CD14-positive monocyte (primary cell): ENCODE measurements at regions not wholly inside any gene's neighbourhood (a gene's known extent, or its start where the extent isn't known, plus 50 kb on each side); places are given as distances from the start of the nearest gene placed in this dataset.

Experiments used
- DNase-seq, 3 donors: peaks; one replicate each; pipeline ENCODE4 v3.0.0-alpha.2; 2011 to 2022
- H2AFZ ChIP-seq: 2 replicates; pipeline ENCODE4 v1.6.0; 2012; ENCODE audit warnings: mild to moderate bottlenecking, low read depth, low read length, inconsistent platforms; ENCODE audit not compliant: insufficient read depth, poor library complexity, severe bottlenecking
- H3K27ac ChIP-seq, 2 donors: 1 replicate in 1 of 2; 2 replicates in 1 of 2; pipeline ENCODE4 v1.5.1; 2012 to 2013; ENCODE audit warnings: low read length in 2 of 2, control low read depth in 1 of 2, inconsistent platforms in 1 of 2, low read depth in 1 of 2, mild to moderate bottlenecking in 1 of 2
- H3K27me3 ChIP-seq, 2 donors: one replicate each; pipeline versions ENCODE4 v1.6.0 to v1.6.1; 2011 to 2013; ENCODE audit warnings: low read length in 2 of 2; ENCODE audit not compliant: control insufficient read depth in 2 of 2, insufficient read depth in 2 of 2
- H3K36me3 ChIP-seq, 2 donors: replicated peaks in 1 of 2; 1 replicate in 1 of 2; 2 replicates in 1 of 2; pipeline versions ENCODE4 v1.5.1 to v1.6.1; 2012 to 2013; ENCODE audit warnings: low read length in 2 of 2, control low read depth in 1 of 2, inconsistent platforms in 1 of 2, mild to moderate bottlenecking in 1 of 2; ENCODE audit not compliant: insufficient read depth in 2 of 2, control insufficient read depth in 1 of 2
- H3K4me1 ChIP-seq, 2 donors: 1 replicate in 1 of 2; 2 replicates in 1 of 2; pipeline versions ENCODE4 v1.5.1 to v1.6.1; 2012 to 2013; ENCODE audit warnings: low read length in 2 of 2, control low read depth in 1 of 2, inconsistent platforms in 1 of 2, mild to moderate bottlenecking in 1 of 2, moderate library complexity in 1 of 2; ENCODE audit not compliant: insufficient read depth in 2 of 2, control insufficient read depth in 1 of 2
- H3K4me2 ChIP-seq: replicated peaks from 2 replicates; pipeline ENCODE3; 2012; ENCODE audit warnings: low read length, moderate library complexity, mild to moderate bottlenecking; ENCODE audit not compliant: poor library complexity, severe bottlenecking; ENCODE audit errors: extremely low read depth
- H3K4me3 ChIP-seq, 3 experiments: fragments of 200-600 bp in 1 of 3; sonication (generic) in 1 of 3; replicated peaks in 1 of 3; 1 replicate in 2 of 3; 2 replicates in 1 of 3; pipeline ENCODE4 v1.5.1; 2011 to 2013; ENCODE audit warnings: low read length in 3 of 3, mild to moderate bottlenecking in 3 of 3, control low read depth in 2 of 3, low read depth in 2 of 3, inconsistent platforms in 1 of 3, moderate library complexity in 1 of 3
- H3K79me2 ChIP-seq: 2 replicates; pipeline ENCODE4 v1.6.0; 2012; ENCODE audit warnings: mild to moderate bottlenecking, control low read depth, inconsistent platforms, low read length, moderate library complexity; ENCODE audit not compliant: insufficient read depth
- H3K9ac ChIP-seq: 2 replicates; pipeline ENCODE4 v1.6.0; 2017; ENCODE audit warnings: low read length, mild to moderate bottlenecking; ENCODE audit not compliant: insufficient read depth, poor library complexity, severe bottlenecking
- H3K9me3 ChIP-seq, 2 donors: replicated peaks in 1 of 2; 1 replicate in 1 of 2; 2 replicates in 1 of 2; pipeline versions ENCODE4 v1.5.1 to v1.6.1; 2012 to 2013; ENCODE audit warnings: low read length in 2 of 2, control low read depth in 1 of 2; ENCODE audit not compliant: control insufficient read depth in 1 of 2, insufficient read depth in 1 of 2
- H4K20me1 ChIP-seq: 2 replicates; pipeline ENCODE4 v1.6.0; 2012; ENCODE audit warnings: mild to moderate bottlenecking, low read length, control low read depth, moderate library complexity; ENCODE audit not compliant: insufficient read depth
- H3K27ac Mint-ChIP-seq, 7 donors: one replicate each; pipeline ENCODE4 v1.8.0; 2020; ENCODE audit warnings: mild to moderate bottlenecking in 7 of 7, mixed read lengths in 7 of 7, moderate library complexity in 6 of 7, inconsistent platforms in 2 of 7
- H3K27me3 Mint-ChIP-seq, 3 donors: one replicate each; pipeline ENCODE4 v1.8.0; 2021 to 2022; ENCODE audit warnings: low read depth in 3 of 3, mild to moderate bottlenecking in 3 of 3, mixed read lengths in 3 of 3, moderate library complexity in 3 of 3, inconsistent platforms in 1 of 3
- H3K36me3 Mint-ChIP-seq, 2 donors: one replicate each; pipeline ENCODE4 v1.8.0; 2020; ENCODE audit warnings: mixed read lengths in 2 of 2, inconsistent platforms in 1 of 2, mild to moderate bottlenecking in 1 of 2
- H3K4me1 Mint-ChIP-seq: one replicate; pipeline ENCODE4 v1.8.0; 2020; ENCODE audit warnings: mild to moderate bottlenecking, mixed read lengths
- H3K4me3 Mint-ChIP-seq, 2 donors: one replicate each; pipeline ENCODE4 v1.8.0; 2020; ENCODE audit warnings: mild to moderate bottlenecking in 2 of 2, mixed read lengths in 2 of 2, moderate library complexity in 1 of 2
- H3K9me3 Mint-ChIP-seq, 7 donors: one replicate each; pipeline ENCODE4 v1.8.0; 2020 to 2022; ENCODE audit warnings: mixed read lengths in 7 of 7, mild to moderate bottlenecking in 6 of 7, moderate library complexity in 6 of 7, inconsistent platforms in 2 of 7
- WGBS: methylation state at CpG from one replicate; pipeline ENCODE4 v1.1.5; 2013; ENCODE audit warnings: missing lambda C conversion rate; ENCODE audit not compliant: insufficient coverage; 5-methylcytosine and 5-hydroxymethylcytosine counted together
- intact Hi-C, 2 donors: fragments of 100-400 bp; cut with micrococcal nuclease; formaldehyde crosslinking; loops; one replicate each; pipeline versions ENCODE4 v1.15.0 to v1.15.1; 2023
- TF ChIP-seq, protein P1 (sequence below): fragments of 200-600 bp; IDR thresholded peaks from one replicate; pipeline ENCODE4 v1.8.0; 2022; ENCODE audit warnings: antibody characterized with exemption, mild to moderate bottlenecking

DNA sequence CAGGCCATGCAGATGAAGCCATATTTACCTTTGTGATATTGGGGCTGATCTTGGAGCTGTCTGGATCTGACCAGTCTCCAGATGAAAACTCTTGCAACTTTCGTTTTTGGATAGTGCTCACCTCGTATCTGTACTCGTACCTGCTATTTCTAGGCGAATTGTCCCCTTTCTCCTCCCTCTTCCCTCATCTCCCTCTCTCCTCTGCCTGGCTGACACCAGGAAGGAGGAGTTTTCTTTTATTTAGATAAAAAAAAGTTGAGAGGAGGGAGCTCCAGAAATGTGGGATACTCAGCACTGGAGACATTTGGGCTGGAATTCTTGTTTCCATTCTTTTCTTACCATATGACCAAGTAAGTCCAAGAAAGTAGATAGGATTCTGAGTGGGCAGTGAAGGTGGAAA, 54.6 kb upstream of the ABL1 start:
- no peak overlapping the region for H3K4me2 ChIP-seq
- no peak overlapping the region for H3K9ac ChIP-seq
- H3K27me3 ChIP-seq: no peaks in the 10 kb centered on the region
- no peak overlapping the region for H2AFZ ChIP-seq
- H3K4me3 ChIP-seq: no peak overlapping the region
- H3K27ac ChIP-seq: no peak overlapping the region
- no peak overlapping the region for H3K4me3 Mint-ChIP-seq
- H3K36me3 ChIP-seq: no peaks in the 10 kb centered on the region
- WGBS: no CpG with 5 or more reads among the region's 4 CpGs
- H3K9me3 Mint-ChIP-seq: peaks cover 7 to 15% (median 10%) of the 10 kb centered on the region in 7 donors
- peaks cover 10% of the 10 kb centered on the region for H3K4me1 Mint-ChIP-seq
- TF ChIP-seq, protein P1, sequence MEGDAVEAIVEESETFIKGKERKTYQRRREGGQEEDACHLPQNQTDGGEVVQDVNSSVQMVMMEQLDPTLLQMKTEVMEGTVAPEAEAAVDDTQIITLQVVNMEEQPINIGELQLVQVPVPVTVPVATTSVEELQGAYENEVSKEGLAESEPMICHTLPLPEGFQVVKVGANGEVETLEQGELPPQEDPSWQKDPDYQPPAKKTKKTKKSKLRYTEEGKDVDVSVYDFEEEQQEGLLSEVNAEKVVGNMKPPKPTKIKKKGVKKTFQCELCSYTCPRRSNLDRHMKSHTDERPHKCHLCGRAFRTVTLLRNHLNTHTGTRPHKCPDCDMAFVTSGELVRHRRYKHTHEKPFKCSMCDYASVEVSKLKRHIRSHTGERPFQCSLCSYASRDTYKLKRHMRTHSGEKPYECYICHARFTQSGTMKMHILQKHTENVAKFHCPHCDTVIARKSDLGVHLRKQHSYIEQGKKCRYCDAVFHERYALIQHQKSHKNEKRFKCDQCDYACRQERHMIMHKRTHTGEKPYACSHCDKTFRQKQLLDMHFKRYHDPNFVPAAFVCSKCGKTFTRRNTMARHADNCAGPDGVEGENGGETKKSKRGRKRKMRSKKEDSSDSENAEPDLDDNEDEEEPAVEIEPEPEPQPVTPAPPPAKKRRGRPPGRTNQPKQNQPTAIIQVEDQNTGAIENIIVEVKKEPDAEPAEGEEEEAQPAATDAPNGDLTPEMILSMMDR: no peak
- intact Hi-C loops: no loop called here
- peaks cover 8% of the 10 kb centered on the region for H3K79me2 ChIP-seq
- H3K9me3 ChIP-seq: peaks cover 0 to 8% of the 10 kb centered on the region in 2 donors
- peaks cover 0 to 7% of the 10 kb centered on the region in 2 donors for H3K36me3 Mint-ChIP-seq
- H3K27ac Mint-ChIP-seq: no peak overlapping the region
- no peaks in the 10 kb centered on the region for H3K4me1 ChIP-seq
- H3K27me3 Mint-ChIP-seq: no peaks in the 10 kb centered on the region
- peaks cover 65% of the 10 kb centered on the region for H4K20me1 ChIP-seq
- no peak for DNase-seq

DNA sequence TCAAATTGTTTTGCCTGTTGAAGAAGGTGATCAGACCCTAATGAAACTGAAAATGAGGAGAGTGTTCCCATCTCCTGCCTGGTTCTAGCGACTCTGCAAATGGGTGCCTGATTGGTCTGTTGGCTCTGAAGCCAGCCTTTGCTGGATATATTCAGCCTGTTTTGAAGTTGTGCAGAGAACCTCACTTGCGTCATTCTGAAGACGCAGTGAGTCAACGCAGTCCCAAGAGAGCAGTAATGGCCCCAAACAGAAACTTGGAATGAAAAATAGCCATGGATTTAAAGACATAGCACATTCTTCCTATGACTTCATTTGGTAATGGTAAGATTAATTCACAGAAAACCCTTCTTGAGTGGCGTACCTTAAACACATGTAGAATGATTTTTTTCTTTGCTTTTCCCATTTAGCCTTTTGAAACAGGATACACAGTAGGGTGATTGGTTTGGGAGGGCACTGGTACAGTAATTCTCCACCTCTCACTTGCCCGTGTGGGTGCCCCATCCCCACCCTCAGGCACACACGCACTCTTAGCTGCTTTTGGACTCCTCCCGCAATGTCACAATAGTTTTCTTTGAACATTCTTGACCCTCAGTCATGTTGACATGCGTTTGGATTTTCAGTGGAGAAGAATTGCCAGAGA, 54.1 kb upstream of the ABL1 start:
- H3K27me3 ChIP-seq: no peaks in the 10 kb centered on the region
- no peak overlapping the region for H2AFZ ChIP-seq
- peaks cover 8% of the 10 kb centered on the region for H3K79me2 ChIP-seq
- H3K27ac ChIP-seq: no peak overlapping the region
- peaks cover 0 to 7% of the 10 kb centered on the region in 2 donors for H3K36me3 Mint-ChIP-seq
- H3K4me3 Mint-ChIP-seq: no peak overlapping the region
- no peak overlapping the region for H3K27ac Mint-ChIP-seq
- TF ChIP-seq, protein P1: no peak
- peaks cover 0 to 7% of the 10 kb centered on the region in 2 donors for H3K9me3 ChIP-seq
- 100% methylated on average over 1 of the region's 9 CpGs for WGBS
- no peaks in the 10 kb centered on the region for H3K27me3 Mint-ChIP-seq
- H3K9ac ChIP-seq: no peak overlapping the region
- peaks cover 69% of the 10 kb centered on the region for H4K20me1 ChIP-seq
- H3K9me3 Mint-ChIP-seq: peaks cover 2 to 11% (median 6%) of the 10 kb centered on the region in 7 donors
- no peaks in the 10 kb centered on the region for H3K36me3 ChIP-seq
- H3K4me2 ChIP-seq: no peak overlapping the region
- intact Hi-C loops: no loop called here
- no peaks in the 10 kb centered on the region for H3K4me1 ChIP-seq
- peaks cover 10% of the 10 kb centered on the region for H3K4me1 Mint-ChIP-seq
- DNase-seq: no peak
- no peak overlapping the region for H3K4me3 ChIP-seq
